Vagina (tissue), 2 donors: ENCODE measurements at regions not wholly inside any gene's neighbourhood (a gene's known extent, or its start where the extent isn't known, plus 50 kb on each side); places are given as distances from the start of the nearest gene placed in this dataset.

ENCODE experiments used
- DNase-seq, 2 donors: peaks; one replicate each; pipeline ENCODE4 v3.0.0-alpha.2; 2017; ENCODE audit errors: extremely low spot score in 2 of 2
- H3K27ac ChIP-seq: fragments of 200-600 bp; sonication (generic); one replicate; pipeline ENCODE4 v1.5.1; 2019
- H3K27me3 ChIP-seq: fragments of 200-600 bp; sonication (generic); one replicate; pipeline ENCODE4 v1.5.1; 2019
- H3K36me3 ChIP-seq, 2 donors: fragments of 200-600 bp; sonication (generic); one replicate each; pipeline ENCODE4 v1.5.1; 2017 to 2019
- H3K4me1 ChIP-seq: fragments of 200-600 bp; sonication (generic); one replicate; pipeline ENCODE4 v1.5.1; 2019
- H3K4me3 ChIP-seq, 2 donors: fragments of 200-600 bp; sonication (generic); 1 replicate in 1 of 2; 2 replicates in 1 of 2; pipeline ENCODE4 v1.5.1; 2016 to 2019
- H3K9me3 ChIP-seq: fragments of 200-600 bp; sonication (generic); one replicate; pipeline ENCODE4 v1.5.1; 2019
- CTCF ChIP-seq, 3 experiments: fragments of 450-650 bp in 2 of 3; fragments of 200-600 bp in 1 of 3; sonication (generic) in 1 of 3; IDR thresholded peaks; one replicate each; pipeline ENCODE4 v1.5.1; 2017 to 2019; ENCODE audit warnings: antibody characterized with exemption in 3 of 3, mild to moderate bottlenecking in 2 of 3, moderate library complexity in 2 of 3
- POLR2A ChIP-seq, 2 donors: fragments of 450-650 bp; IDR thresholded peaks; one replicate each; pipeline ENCODE4 v1.6.1; 2017; ENCODE audit warnings: antibody characterized with exemption in 2 of 2, mild to moderate bottlenecking in 2 of 2, moderate library complexity in 2 of 2
- POLR2AphosphoS5 ChIP-seq, 2 donors: sonication (generic); formaldehyde crosslinking; IDR thresholded peaks; one replicate each; pipeline ENCODE4 v1.9.0; 2017; ENCODE audit warnings: antibody characterized with exemption in 2 of 2, mild to moderate bottlenecking in 2 of 2, low read depth in 1 of 2; ENCODE audit not compliant: insufficient read depth in 1 of 2
- intact Hi-C: fragments of 100-400 bp; cut with DNase I; formaldehyde crosslinking; loops from one replicate; pipeline ENCODE4 v1.15.1; 2023

DNA sequence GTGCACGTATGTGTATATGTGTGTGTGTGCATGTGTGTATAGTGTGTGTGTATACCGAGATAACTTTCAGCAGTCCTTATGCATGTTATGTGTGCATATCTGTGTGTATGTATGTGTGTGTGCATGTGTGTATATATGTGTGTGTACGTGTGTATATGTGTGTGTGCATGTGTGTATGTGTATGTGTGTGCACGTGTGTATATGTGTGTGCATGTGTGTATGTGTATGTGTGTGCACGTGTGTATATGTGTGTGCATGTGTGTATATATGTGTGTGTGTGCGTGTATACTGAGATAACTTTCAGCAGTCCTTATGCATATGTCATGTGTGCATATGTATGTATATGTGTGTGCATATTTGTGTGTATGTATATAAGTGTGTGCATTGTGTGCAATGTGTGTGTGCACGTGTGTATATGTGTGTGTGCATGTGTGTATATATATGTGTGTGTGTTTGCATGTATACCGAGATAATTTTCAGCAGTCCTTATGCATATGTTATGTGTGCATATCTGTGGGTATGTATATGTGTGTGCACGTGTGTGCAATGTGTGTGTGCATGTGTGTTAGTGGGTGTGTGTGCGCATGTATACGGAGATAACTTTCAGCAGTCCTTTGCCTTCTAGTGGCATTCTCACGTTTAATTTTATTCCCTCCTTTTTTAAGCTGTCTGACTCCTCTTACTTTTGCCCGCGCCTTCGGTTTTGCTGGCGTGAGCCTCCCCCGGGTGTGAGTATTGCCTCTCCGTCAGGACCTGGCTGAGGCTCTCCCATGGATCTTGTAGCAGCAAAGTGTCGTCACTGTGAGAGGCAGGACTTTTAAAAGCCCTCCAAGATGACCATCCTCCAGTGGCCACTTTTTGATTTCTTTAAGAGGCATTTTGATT is 99.6 kb upstream of the SHOX start:
- no peak overlapping the region for H3K27ac ChIP-seq
- H3K4me3 ChIP-seq, result no peak overlapping the region
- no peak for DNase-seq
- no peaks in the 10 kb centered on the region for H3K36me3 ChIP-seq
- TF ChIP-seq POLR2A (IDR thresholded peaks at IDR 0.05) (no peak), POLR2AphosphoS5 (IDR thresholded peaks at IDR 0.05; ENCODE audit: insufficient read depth in 1 of 2, low read depth in 1 of 2) (no peak), CTCF (IDR thresholded peaks at IDR 0.05) (no peak)
- intact Hi-C loops, result no loop called here
- no peaks in the 10 kb centered on the region for H3K4me1 ChIP-seq
- no peaks in the 10 kb centered on the region for H3K27me3 ChIP-seq
- H3K9me3 ChIP-seq, result no peaks in the 10 kb centered on the region

GRCh38 chrX:531611-531936 is 99.0 kb upstream of the SHOX start:
- no peak for DNase-seq
- intact Hi-C loops, result no loop called here
- H3K4me1 ChIP-seq, result no peaks in the 10 kb centered on the region
- H3K27ac ChIP-seq, result no peak overlapping the region
- TF ChIP-seq POLR2AphosphoS5 (IDR thresholded peaks at IDR 0.05; ENCODE audit: insufficient read depth in 1 of 2, low read depth in 1 of 2) (no peak), CTCF (IDR thresholded peaks at IDR 0.05) (no peak)
- H3K27me3 ChIP-seq, result no peaks in the 10 kb centered on the region
- H3K9me3 ChIP-seq, result no peaks in the 10 kb centered on the region
- H3K4me3 ChIP-seq, result no peak overlapping the region
- no peaks in the 10 kb centered on the region for H3K36me3 ChIP-seq

GRCh38 chrX:534804-535203 is 95.8 kb upstream of the SHOX start:
- TF ChIP-seq POLR2AphosphoS5 (IDR thresholded peaks at IDR 0.05; ENCODE audit: insufficient read depth in 1 of 2, low read depth in 1 of 2) (no peak), POLR2A (IDR thresholded peaks at IDR 0.05) (no peak), CTCF (IDR thresholded peaks at IDR 0.05) (no peak)
- no peaks in the 10 kb centered on the region for H3K4me1 ChIP-seq
- intact Hi-C loops, result no loop called here
- no peaks in the 10 kb centered on the region for H3K27me3 ChIP-seq
- H3K36me3 ChIP-seq, result no peaks in the 10 kb centered on the region
- no peaks in the 10 kb centered on the region for H3K9me3 ChIP-seq
- no peak overlapping the region for H3K27ac ChIP-seq
- H3K4me3 ChIP-seq, result no peak overlapping the region
- DNase-seq, result no peak

- H3K4me3 ChIP-seq, result no peak overlapping the region
- H3K27ac ChIP-seq, result no peak overlapping the region
- no peaks in the 10 kb centered on the region for H3K9me3 ChIP-seq
- no peaks in the 10 kb centered on the region for H3K27me3 ChIP-seq
- no peak for DNase-seq
- intact Hi-C loops, result no loop called here
- no peaks in the 10 kb centered on the region for H3K4me1 ChIP-seq
- no peaks in the 10 kb centered on the region for H3K36me3 ChIP-seq
- no peak for TF ChIP-seq POLR2A (IDR thresholded peaks at IDR 0.05)
- no peak for TF ChIP-seq POLR2AphosphoS5 (IDR thresholded peaks at IDR 0.05; ENCODE audit: insufficient read depth in 1 of 2, low read depth in 1 of 2)
- TF ChIP-seq CTCF (IDR thresholded peaks at IDR 0.05), result no peak
Measured at GRCh38 chrX:536616-537015, 94.0 kb upstream of the SHOX start.

DNA sequence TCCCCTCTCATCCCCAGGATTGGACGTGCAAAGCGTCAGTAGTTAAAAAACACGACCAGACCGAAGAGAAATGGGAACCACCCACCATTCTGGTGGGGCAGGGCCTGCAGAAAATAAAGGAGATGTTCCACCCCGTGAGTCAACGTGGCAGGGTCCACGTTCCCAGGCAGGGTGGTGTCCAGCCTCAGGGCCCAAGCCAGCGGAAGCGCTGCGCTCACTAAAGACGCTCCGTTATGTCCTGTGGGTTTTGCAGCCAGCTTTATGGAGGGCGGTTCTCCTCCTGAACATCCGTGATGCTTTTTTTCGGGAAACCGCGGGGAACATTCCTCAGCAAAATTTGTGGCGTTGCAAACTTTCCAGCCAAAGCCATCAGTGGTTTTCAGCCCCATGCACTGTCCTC is 93.4 kb upstream of the SHOX start:
- no peaks in the 10 kb centered on the region for H3K36me3 ChIP-seq
- H3K27ac ChIP-seq, result no peak overlapping the region
- H3K4me1 ChIP-seq, result no peaks in the 10 kb centered on the region
- intact Hi-C loops, result no loop called here
- no peak for DNase-seq
- TF ChIP-seq POLR2AphosphoS5 (IDR thresholded peaks at IDR 0.05; ENCODE audit: insufficient read depth in 1 of 2, low read depth in 1 of 2), result no peak
- TF ChIP-seq POLR2A (IDR thresholded peaks at IDR 0.05), result no peak
- no peak for TF ChIP-seq CTCF (IDR thresholded peaks at IDR 0.05)
- no peaks in the 10 kb centered on the region for H3K9me3 ChIP-seq
- no peak overlapping the region for H3K4me3 ChIP-seq
- H3K27me3 ChIP-seq, result no peaks in the 10 kb centered on the region
